ENCODE measurements at regions not wholly inside any gene's neighbourhood (a gene's known extent, or its start where the extent isn't known, plus 50 kb on each side); places are given as distances from the start of the nearest gene placed in this dataset.
"Not testable (repeated sequence)": the region's sequence is repeated elsewhere in the genome, so short reads cannot be mapped to it uniquely, and the experiment has no call there.

- intact Hi-C loops (cut with micrococcal nuclease; ENCODE audit: unreplicated experiment): loop anchor here (5.0 kb wide), 1 partner anchor 74 kb away; no protein-coding TSS in a partner anchor
- H3K36me3 Mint-ChIP-seq (ENCODE audit: insufficient read depth, unreplicated experiment): peaks cover 6% of the 10 kb centered on the region
- TF ChIP-seq CTCF (IDR thresholded peaks at IDR 0.05; ENCODE audit: unreplicated experiment): no peak
- DNase-seq: peak; percentile 4
- H3K27me3 Mint-ChIP-seq (ENCODE audit: unreplicated experiment): no peaks in the 10 kb centered on the region
- BruUV-seq (replicated peaks): no TSS peak
- CTCF ChIA-PET: no interaction called here
- H3K4me1 Mint-ChIP-seq (ENCODE audit: low read depth, unreplicated experiment): peaks cover 11% of the 10 kb centered on the region
- H3K9me3 Mint-ChIP-seq (ENCODE audit: low read depth, unreplicated experiment): peaks cover 3% of the 10 kb centered on the region
- no peak overlapping the region for H3K4me3 Mint-ChIP-seq (ENCODE audit: low read depth, unreplicated experiment)
- no peak overlapping the region for H3K27ac Mint-ChIP-seq (ENCODE audit: unreplicated experiment)
These were observed 668.6 kb downstream of the UTRN start for GRCh38 chr6:144953552-144954240.

DNA sequence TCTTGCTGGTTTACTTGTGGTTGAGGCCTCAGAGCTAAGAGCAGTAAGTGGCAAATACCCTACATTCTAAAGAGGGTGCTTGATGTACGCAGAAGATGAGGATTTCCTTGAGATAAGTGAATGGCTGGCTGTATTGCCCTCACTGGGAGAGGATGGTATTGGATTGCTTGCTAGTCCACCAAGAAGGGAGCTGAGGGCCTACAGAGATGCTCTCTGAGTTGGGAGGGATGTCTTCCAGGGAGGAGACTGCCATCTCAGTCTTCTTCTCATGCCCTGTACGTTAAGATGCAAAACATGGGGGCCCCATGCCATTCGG, 669.1 kb downstream of the UTRN start:
- H3K9me3 Mint-ChIP-seq (ENCODE audit: low read depth, unreplicated experiment): peaks cover 3% of the 10 kb centered on the region
- CTCF ChIA-PET: no interaction called here
- peaks cover 11% of the 10 kb centered on the region for H3K4me1 Mint-ChIP-seq (ENCODE audit: low read depth, unreplicated experiment)
- TF ChIP-seq CTCF (IDR thresholded peaks at IDR 0.05; ENCODE audit: unreplicated experiment): no peak
- intact Hi-C loops (cut with micrococcal nuclease; ENCODE audit: unreplicated experiment): loop anchor here (5.0 kb wide), 1 partner anchor 73 kb away; no protein-coding TSS in a partner anchor
- BruUV-seq (replicated peaks): no TSS peak
- H3K4me3 Mint-ChIP-seq (ENCODE audit: low read depth, unreplicated experiment): no peak overlapping the region
- no peaks in the 10 kb centered on the region for H3K27me3 Mint-ChIP-seq (ENCODE audit: unreplicated experiment)
- peaks cover 6% of the 10 kb centered on the region for H3K36me3 Mint-ChIP-seq (ENCODE audit: insufficient read depth, unreplicated experiment)
- no peak overlapping the region for H3K27ac Mint-ChIP-seq (ENCODE audit: unreplicated experiment)
- no peak for DNase-seq

GRCh38 chr6:144955392-144955791, 670.3 kb downstream of the UTRN start:
- H3K36me3 Mint-ChIP-seq (ENCODE audit: insufficient read depth, unreplicated experiment): peaks cover 6% of the 10 kb centered on the region
- no peak for DNase-seq
- H3K9me3 Mint-ChIP-seq (ENCODE audit: low read depth, unreplicated experiment): peaks cover 3% of the 10 kb centered on the region
- intact Hi-C loops (cut with micrococcal nuclease; ENCODE audit: unreplicated experiment): no loop called here
- H3K4me1 Mint-ChIP-seq (ENCODE audit: low read depth, unreplicated experiment): peaks cover 11% of the 10 kb centered on the region
- no peak overlapping the region for H3K27ac Mint-ChIP-seq (ENCODE audit: unreplicated experiment)
- H3K4me3 Mint-ChIP-seq (ENCODE audit: low read depth, unreplicated experiment): no peak overlapping the region
- no peak for TF ChIP-seq CTCF (IDR thresholded peaks at IDR 0.05; ENCODE audit: unreplicated experiment)
- no TSS peak for BruUV-seq (replicated peaks)
- CTCF ChIA-PET: no interaction called here
- H3K27me3 Mint-ChIP-seq (ENCODE audit: unreplicated experiment): no peaks in the 10 kb centered on the region

DNA sequence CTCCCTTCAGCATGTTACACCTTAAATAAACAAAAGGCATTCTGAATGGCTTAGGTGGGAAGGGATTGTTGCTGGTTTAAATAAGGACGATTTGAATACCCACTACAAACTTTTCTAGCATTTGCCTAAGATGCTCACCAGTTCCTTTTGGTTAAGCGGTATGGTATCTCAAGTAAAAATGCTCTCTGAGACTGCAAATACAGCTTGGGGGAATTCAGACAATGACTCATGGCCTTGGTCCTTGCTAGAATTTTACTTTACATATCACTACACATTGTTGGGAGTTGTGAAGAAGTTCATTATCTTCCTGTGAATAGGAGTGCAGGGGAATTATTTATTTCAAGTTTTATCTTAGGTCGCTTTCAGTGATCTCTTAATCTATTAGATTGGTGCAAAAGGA, 670.7 kb downstream of the UTRN start:
- peaks cover 3% of the 10 kb centered on the region for H3K9me3 Mint-ChIP-seq (ENCODE audit: low read depth, unreplicated experiment)
- BruUV-seq (replicated peaks): no TSS peak
- TF ChIP-seq CTCF (IDR thresholded peaks at IDR 0.05; ENCODE audit: unreplicated experiment): no peak
- H3K27me3 Mint-ChIP-seq (ENCODE audit: unreplicated experiment): no peaks in the 10 kb centered on the region
- H3K4me3 Mint-ChIP-seq (ENCODE audit: low read depth, unreplicated experiment): no peak overlapping the region
- intact Hi-C loops (cut with micrococcal nuclease; ENCODE audit: unreplicated experiment): no loop called here
- CTCF ChIA-PET: no interaction called here
- peaks cover 11% of the 10 kb centered on the region for H3K4me1 Mint-ChIP-seq (ENCODE audit: low read depth, unreplicated experiment)
- H3K36me3 Mint-ChIP-seq (ENCODE audit: insufficient read depth, unreplicated experiment): peaks cover 3% of the 10 kb centered on the region
- no peak overlapping the region for H3K27ac Mint-ChIP-seq (ENCODE audit: unreplicated experiment)
- DNase-seq: no peak

- CTCF ChIA-PET; intact Hi-C loops (cut with micrococcal nuclease; ENCODE audit: unreplicated experiment); BruUV-seq (replicated peaks); H3K27ac Mint-ChIP-seq (ENCODE audit: unreplicated experiment); H3K36me3 Mint-ChIP-seq (ENCODE audit: insufficient read depth, unreplicated experiment); H3K4me3 Mint-ChIP-seq (ENCODE audit: low read depth, unreplicated experiment); H3K9me3 Mint-ChIP-seq (ENCODE audit: low read depth, unreplicated experiment); H3K27me3 Mint-ChIP-seq (ENCODE audit: unreplicated experiment); DNase-seq: not testable (repeated sequence)
- H3K4me1 Mint-ChIP-seq (ENCODE audit: low read depth, unreplicated experiment): peaks cover 11% of the 10 kb centered on the region
These were observed 671.6 kb downstream of the UTRN start for GRCh38 chr6:144956697-144957096.
